ENCODE measurements at regions not wholly inside any gene's neighbourhood (a gene's known extent, or its start where the extent isn't known, plus 50 kb on each side); places are given as distances from the start of the nearest gene placed in this dataset.

- no peak for TF ChIP-seq POLR2A (IDR thresholded peaks at IDR 0.05; ENCODE audit: low read depth, low read length)
- TF ChIP-seq POLR2AphosphoS5 (IDR thresholded peaks at IDR 0.05; ENCODE audit: low read depth, low read length) = no peak
- no peak for TF ChIP-seq TAF1 (IDR thresholded peaks at IDR 0.05; ENCODE audit: low read depth, low read length)
- no peak for TF ChIP-seq SPI1 (IDR thresholded peaks at IDR 0.05; ENCODE audit: low read depth, low read length)
Observed at GRCh38 chr14:103257211-103257962, 76.7 kb upstream of the EIF5 start.
